KMS-11 (cell line): ENCODE measurements at regions not wholly inside any gene's neighbourhood (a gene's known extent, or its start where the extent isn't known, plus 50 kb on each side); places are given as distances from the start of the nearest gene placed in this dataset.

Source experiments
- H2AFZ ChIP-seq: fragments of 200-600 bp; sonication (generic); 2 replicates; pipeline ENCODE4 v1.6.1; 2016; ENCODE audit warnings: antibody characterized with exemption, mixed run types, low read depth
- H3K27ac ChIP-seq: fragments of 200-600 bp; sonication (generic); 2 replicates; pipeline ENCODE4 v1.6.1; 2016; ENCODE audit warnings: mild to moderate bottlenecking, mixed run types
- H3K27me3 ChIP-seq: fragments of 200-600 bp; sonication (generic); 2 replicates; pipeline ENCODE4 v1.6.1; 2017; ENCODE audit warnings: mild to moderate bottlenecking, low read depth, mixed run types, moderate library complexity; ENCODE audit not compliant: insufficient read depth
- H3K36me3 ChIP-seq: fragments of 200-600 bp; sonication (generic); 2 replicates; pipeline ENCODE4 v1.6.1; 2017; ENCODE audit warnings: mild to moderate bottlenecking, mixed run types; ENCODE audit not compliant: insufficient read depth
- H3K4me1 ChIP-seq: fragments of 200-600 bp; sonication (generic); 2 replicates; pipeline ENCODE4 v1.6.1; 2016; ENCODE audit warnings: mild to moderate bottlenecking, low read depth, mixed run types; ENCODE audit not compliant: poor library complexity, severe bottlenecking
- H3K4me2 ChIP-seq: fragments of 200-600 bp; sonication (generic); 2 replicates; pipeline ENCODE4 v1.7.0; 2016; ENCODE audit warnings: mild to moderate bottlenecking, mixed run types
- H3K4me3 ChIP-seq: fragments of 200-600 bp; sonication (generic); IDR thresholded peaks from 2 replicates; pipeline ENCODE4 v1.6.1; 2017; ENCODE audit warnings: low read depth, low read length, mixed read lengths; ENCODE audit not compliant: insufficient read depth
- H3K79me2 ChIP-seq: fragments of 200-600 bp; sonication (generic); 2 replicates; pipeline ENCODE4 v1.6.1; 2016; ENCODE audit warnings: low read depth, mixed run types; ENCODE audit not compliant: insufficient read depth
- H3K9ac ChIP-seq: fragments of 200-600 bp; sonication (generic); 2 replicates; pipeline ENCODE4 v1.6.1; 2016; ENCODE audit warnings: mild to moderate bottlenecking, mixed run types
- H4K20me1 ChIP-seq: fragments of 200-600 bp; sonication (generic); 2 replicates; pipeline ENCODE4 v1.6.1; 2016; ENCODE audit warnings: mild to moderate bottlenecking, mixed run types; ENCODE audit not compliant: insufficient read depth
- TF ChIP-seq, protein P1 (sequence below): fragments of 200-600 bp; sonication (generic); conservative IDR thresholded peaks from 2 replicates; pipeline ENCODE4 v1.6.1; 2017; ENCODE audit warnings: low read depth, mild to moderate bottlenecking, antibody characterized with exemption, low read length, moderate library complexity, mixed read lengths

DNA sequence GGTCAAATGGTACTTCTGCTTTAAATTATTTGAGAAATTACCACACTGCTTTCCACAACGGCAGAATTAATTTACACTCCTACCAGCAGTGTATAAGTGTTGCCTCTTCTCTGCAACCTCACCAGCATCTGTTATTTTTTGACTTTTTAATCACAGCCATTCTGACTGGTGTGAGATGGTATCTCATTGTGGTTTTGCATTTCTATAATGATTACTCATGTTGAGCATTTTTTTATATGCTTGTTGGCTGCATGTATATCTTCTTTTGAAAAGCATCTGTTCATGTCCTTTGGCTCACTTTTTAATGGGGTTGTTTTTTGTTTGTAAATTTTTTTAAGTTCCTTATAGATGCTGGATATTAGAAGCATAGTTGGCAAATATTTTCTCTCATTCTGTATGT, 446.7 kb downstream of the PMP22 start:
- TF ChIP-seq, protein P1, sequence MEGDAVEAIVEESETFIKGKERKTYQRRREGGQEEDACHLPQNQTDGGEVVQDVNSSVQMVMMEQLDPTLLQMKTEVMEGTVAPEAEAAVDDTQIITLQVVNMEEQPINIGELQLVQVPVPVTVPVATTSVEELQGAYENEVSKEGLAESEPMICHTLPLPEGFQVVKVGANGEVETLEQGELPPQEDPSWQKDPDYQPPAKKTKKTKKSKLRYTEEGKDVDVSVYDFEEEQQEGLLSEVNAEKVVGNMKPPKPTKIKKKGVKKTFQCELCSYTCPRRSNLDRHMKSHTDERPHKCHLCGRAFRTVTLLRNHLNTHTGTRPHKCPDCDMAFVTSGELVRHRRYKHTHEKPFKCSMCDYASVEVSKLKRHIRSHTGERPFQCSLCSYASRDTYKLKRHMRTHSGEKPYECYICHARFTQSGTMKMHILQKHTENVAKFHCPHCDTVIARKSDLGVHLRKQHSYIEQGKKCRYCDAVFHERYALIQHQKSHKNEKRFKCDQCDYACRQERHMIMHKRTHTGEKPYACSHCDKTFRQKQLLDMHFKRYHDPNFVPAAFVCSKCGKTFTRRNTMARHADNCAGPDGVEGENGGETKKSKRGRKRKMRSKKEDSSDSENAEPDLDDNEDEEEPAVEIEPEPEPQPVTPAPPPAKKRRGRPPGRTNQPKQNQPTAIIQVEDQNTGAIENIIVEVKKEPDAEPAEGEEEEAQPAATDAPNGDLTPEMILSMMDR, result no peak
- no peaks in the 10 kb centered on the region for H3K79me2 ChIP-seq
- H3K36me3 ChIP-seq, result no peaks in the 10 kb centered on the region
- no peaks in the 10 kb centered on the region for H3K27me3 ChIP-seq
- no peak overlapping the region for H3K27ac ChIP-seq
- H3K4me1 ChIP-seq, result no peaks in the 10 kb centered on the region
- no peak overlapping the region for H3K4me2 ChIP-seq
- no peak overlapping the region for H3K4me3 ChIP-seq
- H2AFZ ChIP-seq, result no peak overlapping the region
- H3K9ac ChIP-seq, result no peak overlapping the region
- H4K20me1 ChIP-seq, result no peaks in the 10 kb centered on the region

DNA sequence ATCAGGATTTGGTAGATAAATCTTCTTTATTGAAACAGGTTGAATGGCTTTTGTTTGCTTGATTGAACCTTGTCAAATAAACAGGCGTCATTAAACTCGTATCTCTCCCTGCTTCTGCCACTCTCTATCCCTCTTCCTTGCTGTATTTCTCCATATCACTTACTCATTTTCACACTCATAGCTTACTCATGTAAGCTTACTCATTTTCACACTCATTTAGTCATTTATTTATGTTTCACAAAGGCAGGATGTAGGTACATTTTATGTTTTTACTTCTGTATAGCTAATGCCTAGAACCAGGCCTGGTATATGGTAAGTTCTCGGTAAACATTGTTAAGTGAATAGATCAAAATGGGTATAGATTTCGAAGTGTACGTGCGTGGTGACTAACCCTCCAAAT, 450.0 kb downstream of the PMP22 start:
- Histone ChIP-seq H4K20me1 (no peaks in the 10 kb centered on the region), H3K4me1 (no peaks in the 10 kb centered on the region), H3K4me3 (no peak overlapping the region), H3K4me2 (no peak overlapping the region), H3K79me2 (no peaks in the 10 kb centered on the region), H3K27ac (no peak overlapping the region), H3K36me3 (no peaks in the 10 kb centered on the region), H3K9ac (no peak overlapping the region), H3K27me3 (no peaks in the 10 kb centered on the region), H2AFZ (no peak overlapping the region)
- TF ChIP-seq, protein P1, result no peak

DNA sequence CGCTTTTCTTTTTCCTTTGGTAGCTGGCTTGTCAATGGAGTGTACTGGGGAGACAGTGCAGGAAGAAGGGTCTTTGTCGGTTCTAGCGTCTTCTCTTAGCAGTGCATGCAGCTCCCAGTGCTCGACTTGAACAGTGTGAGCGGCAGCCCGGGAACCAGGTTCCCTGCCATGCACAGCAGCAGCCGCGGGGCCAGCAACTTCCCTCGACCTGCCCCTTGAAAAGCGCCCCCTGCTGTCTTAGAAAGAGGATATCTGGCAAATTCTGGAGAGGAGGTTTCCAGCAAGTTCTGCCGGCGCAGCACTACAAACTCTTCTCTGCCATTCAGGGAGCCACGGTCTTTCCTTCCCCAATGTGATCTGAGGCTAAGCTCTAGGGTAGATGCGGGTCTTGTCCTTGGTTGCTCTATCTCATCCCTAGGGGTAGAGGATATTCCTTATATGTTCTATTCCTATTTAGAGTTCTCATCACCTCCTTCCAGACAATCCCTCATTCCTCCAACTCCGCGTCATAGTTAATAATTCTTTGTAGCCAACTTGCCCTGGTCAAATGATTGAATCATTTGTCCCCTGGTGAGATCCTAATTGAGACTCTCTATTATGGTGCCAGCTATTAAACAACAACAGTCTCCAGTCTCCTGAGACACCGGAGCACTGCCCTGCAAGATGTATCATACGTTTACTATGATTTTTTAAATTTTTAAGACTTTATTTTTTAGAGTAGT, 451.3 kb downstream of the PMP22 start:
- TF ChIP-seq, protein P1, result no peak
- no peaks in the 10 kb centered on the region for H3K36me3 ChIP-seq

DNA sequence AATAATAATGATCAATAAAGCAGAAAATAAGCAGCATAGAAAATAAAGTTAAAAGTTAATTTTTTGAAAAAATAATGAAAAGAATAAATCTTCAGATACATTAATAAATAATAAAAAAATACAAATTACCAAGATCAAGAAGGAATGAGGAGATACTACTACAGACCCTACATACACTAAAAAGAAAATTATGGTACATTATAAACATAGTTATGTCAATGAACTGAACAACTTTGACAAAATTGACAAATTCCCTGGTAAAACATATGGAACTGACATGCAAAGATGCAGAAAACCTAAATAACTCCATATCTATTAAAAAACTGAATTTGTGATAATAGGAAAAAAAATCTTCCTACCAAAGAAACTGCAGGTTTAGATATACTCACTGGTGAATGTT, 456.7 kb downstream of the PMP22 start:
- TF ChIP-seq, protein P1, result no peak
- Histone ChIP-seq H2AFZ (no peak overlapping the region), H3K4me2 (no peak overlapping the region), H3K79me2 (no peaks in the 10 kb centered on the region), H3K36me3 (no peaks in the 10 kb centered on the region), H4K20me1 (no peaks in the 10 kb centered on the region), H3K4me1 (no peaks in the 10 kb centered on the region), H3K27me3 (no peaks in the 10 kb centered on the region), H3K9ac (no peak overlapping the region), H3K27ac (no peak overlapping the region), H3K4me3 (no peak overlapping the region)

More for the DNA sequence above, 451.3 kb downstream of the PMP22 start:
- H3K79me2 ChIP-seq, result no peaks in the 10 kb centered on the region
- no peaks in the 10 kb centered on the region for H4K20me1 ChIP-seq
- H3K4me1 ChIP-seq, result no peaks in the 10 kb centered on the region
- no peak overlapping the region for H3K4me2 ChIP-seq
- H3K9ac ChIP-seq, result no peak overlapping the region
- H2AFZ ChIP-seq, result no peak overlapping the region
- H3K27me3 ChIP-seq, result no peaks in the 10 kb centered on the region
- H3K4me3 ChIP-seq, result no peak overlapping the region
- no peak overlapping the region for H3K27ac ChIP-seq
